GM21367 (cell line): ENCODE measurements at regions not wholly inside any gene's neighbourhood (a gene's known extent, or its start where the extent isn't known, plus 50 kb on each side); places are given as distances from the start of the nearest gene placed in this dataset.

Experiments used
- ATAC-seq: cut with Tn5 transposase; IDR thresholded peaks from one replicate; pipeline ENCODE4 v1.9.1; 2021; ENCODE audit not compliant: unreplicated experiment

GRCh38 chr2:221268631-221269030 is 303.5 kb downstream of the EPHA4 start:
- ATAC-seq: no peak

DNA sequence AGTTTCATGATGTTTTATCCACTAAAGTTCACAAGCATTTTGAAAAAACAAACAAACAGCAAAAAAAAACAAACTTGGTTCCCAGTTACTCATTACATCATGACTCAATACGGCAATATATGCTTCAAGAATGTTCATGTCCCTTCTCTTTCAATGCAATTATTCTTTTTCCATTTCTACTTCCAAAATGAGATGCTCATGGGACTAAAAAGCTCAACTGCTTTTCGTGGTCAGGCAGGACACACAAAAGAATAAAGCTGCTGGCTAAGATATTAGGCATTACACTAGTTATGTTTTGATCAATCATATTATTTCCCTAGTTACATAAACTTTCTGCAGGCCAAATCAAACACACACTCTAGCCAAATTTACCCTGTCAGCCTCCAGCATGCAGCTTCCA is 301.3 kb downstream of the EPHA4 start:
- no peak for ATAC-seq

- no peak for ATAC-seq
Measured at GRCh38 chr2:221272729-221273128, 299.4 kb downstream of the EPHA4 start.

- ATAC-seq: no peak
Measured at GRCh38 chr2:221276033-221276432, 296.1 kb downstream of the EPHA4 start.

DNA sequence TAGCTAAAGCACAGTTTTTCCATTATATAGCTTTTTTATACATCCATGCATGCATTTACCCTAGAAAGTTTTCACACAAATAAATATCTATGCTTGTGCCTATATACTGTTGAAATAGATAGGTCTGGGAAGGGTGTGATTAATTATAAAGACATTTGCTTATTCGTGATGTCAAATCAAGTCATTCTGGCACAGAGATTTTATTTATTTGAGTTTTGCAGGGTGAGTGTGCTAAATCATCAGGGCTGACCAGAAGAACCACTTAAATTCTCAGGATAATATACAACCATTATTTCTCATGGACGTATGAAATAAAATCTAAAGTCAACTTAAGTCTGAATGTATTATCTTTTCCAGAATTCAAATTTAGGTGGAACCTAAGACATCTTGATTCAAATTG is 295.5 kb downstream of the EPHA4 start:
- no peak for ATAC-seq

- no peak for ATAC-seq
Measured at GRCh38 chr2:221282386-221282785, 289.7 kb downstream of the EPHA4 start.

DNA sequence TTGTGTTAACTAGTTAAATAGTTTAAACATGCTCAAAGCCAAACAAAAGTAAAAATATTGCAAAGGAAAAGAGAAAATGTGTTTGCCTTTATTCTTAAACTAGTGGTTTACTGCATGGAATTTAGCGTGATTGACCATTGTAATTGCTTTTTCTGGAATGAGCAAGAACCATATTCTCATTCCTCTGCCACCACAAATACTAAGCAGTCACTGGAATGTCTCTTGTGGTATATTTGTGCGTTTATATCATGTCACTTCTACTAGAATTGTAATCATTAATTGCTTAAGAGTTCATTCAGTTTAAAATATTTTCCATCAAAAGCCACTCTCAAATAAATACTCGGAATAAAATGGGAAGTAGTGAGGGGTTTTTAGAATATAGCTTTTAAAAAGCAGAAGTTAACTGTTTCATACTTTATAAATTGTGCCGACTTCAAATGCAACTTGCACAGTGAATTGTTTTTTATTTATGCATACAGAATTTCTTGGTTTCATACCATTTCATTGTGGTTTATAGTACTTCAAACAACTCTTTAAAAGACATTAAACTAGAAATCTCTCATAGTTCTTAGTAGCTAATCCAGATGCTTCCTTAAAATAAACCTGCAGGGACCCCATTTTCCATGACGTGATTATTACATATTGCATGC is 288.1 kb downstream of the EPHA4 start:
- no peak for ATAC-seq

GRCh38 chr2:221285148-221285547 is 287.0 kb downstream of the EPHA4 start:
- no peak for ATAC-seq

DNA sequence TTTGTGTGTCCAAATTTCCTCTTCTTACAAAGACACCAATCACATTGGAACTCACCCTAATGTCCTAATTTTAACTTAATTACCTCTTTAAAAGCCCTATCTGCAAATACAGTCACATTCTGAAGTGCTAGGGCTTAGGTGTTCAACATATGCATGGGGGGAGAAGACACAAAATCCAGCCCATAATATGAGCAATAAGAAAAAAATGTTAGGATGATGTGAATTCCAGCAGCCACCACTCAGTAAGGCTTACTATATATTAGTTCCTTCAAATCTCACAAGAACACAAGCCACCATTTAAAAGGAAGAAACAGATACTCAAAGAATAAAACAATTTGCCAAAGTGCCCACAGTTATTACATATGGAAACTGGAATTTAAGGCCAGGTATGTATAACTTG is 285.7 kb downstream of the EPHA4 start:
- ATAC-seq: no peak

DNA sequence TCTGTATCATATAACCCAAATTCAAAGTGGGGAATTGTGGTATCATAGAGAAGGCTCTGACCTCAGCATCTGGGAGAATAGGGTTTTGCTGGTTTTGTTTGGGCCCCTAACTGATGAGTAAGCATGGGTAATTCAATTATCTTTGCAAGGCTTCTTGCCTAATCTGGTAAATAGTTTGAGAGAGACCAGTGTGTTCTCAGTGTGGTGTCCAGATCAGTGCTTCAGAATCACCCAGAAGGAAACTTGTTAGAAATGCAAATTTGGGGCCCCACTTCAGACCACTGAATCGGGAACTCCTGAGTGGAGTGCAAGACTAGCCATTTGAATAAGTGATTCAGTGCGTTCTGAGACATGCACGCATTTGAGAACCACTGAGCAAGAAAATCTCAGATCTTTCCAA is 282.7 kb downstream of the EPHA4 start:
- no peak for ATAC-seq

DNA sequence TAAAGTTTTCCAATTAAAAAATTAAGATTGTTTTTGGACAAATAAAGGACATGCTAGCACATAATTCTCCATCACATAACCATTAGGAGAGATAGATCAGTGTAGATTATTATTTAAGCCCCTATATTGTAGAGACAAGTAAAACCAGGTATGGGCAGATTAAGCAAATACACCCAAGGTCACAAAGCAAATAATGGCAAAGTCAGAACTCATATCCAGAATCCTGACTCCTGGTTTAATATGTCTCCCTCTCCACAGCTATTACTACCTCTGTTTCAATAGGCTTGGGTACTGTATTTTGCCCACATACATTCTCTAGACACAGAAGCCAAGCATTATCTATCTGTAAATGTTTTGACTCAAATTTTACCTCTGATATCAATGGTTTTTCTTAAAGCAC is 282.3 kb downstream of the EPHA4 start:
- ATAC-seq: no peak

GRCh38 chr2:221293949-221294742 is 278.0 kb downstream of the EPHA4 start:
- ATAC-seq: no peak

DNA sequence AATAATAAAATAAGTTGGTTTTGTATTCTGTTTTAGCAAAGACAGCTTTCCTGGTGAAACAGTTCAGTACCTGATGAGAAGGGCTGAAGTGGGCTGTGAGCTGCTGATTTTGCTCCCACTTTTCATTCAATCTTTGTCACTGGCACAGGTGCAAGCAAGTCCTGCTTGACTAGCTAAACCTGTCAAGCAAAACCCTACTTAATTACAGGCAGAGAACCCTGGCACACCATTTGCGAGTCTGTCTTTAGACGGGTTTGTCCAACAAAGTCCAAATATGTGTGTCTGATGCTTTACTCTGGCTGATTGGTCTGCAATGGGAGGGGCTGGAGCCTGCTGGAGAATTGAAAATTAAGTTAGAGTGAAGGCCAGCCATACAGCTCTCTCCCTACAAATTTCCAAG is 267.2 kb downstream of the EPHA4 start:
- ATAC-seq: no peak

DNA sequence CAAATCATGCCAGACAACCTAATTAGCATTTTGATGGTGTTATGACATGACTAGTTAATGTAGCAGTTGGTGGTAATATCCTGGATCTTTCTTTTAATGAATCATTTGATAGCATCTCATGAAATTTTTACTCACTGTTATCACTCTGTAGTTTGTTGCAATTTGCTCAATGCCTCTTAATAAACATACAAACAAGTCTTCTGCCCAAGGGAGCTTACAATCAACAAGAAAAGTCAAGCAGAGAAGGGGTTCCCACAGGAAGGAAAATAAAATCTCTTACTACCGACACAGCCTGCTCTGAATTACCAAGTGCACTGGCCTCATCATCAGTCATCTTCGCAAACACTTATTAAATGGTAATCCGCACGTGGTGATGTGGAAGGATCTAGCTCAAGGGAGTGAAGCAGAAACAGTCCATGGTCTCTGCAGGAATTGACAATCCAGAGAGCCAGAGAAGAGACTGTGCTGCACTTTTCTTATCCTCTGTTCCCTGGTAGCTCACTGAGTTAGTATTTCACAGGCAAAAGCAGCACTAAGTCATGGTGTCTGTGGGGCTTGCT is 263.5 kb downstream of the EPHA4 start:
- ATAC-seq: no peak

GRCh38 chr2:221309892-221310583 is 262.1 kb downstream of the EPHA4 start:
- no peak for ATAC-seq

DNA sequence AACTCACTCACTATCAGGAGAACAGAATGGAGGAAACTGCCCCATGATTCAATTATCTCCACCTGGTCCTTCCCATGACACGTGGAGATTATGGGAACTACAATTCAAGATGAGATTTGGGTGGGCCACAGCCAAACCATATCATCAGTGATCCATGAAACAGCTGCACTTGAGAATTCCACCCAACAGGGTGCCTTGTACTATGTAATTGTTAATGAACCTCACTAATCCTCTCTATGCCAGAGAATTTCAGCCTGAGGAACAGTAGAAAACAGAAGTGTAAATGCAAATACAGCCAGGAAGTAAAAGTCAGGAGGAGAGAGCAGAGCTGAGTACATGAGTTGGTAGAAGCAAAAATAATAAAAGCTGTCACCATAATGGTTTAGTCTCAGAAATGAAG is 261.4 kb downstream of the EPHA4 start:
- no peak for ATAC-seq

- ATAC-seq: no peak
Measured at GRCh38 chr2:221312634-221313033, 259.5 kb downstream of the EPHA4 start.

DNA sequence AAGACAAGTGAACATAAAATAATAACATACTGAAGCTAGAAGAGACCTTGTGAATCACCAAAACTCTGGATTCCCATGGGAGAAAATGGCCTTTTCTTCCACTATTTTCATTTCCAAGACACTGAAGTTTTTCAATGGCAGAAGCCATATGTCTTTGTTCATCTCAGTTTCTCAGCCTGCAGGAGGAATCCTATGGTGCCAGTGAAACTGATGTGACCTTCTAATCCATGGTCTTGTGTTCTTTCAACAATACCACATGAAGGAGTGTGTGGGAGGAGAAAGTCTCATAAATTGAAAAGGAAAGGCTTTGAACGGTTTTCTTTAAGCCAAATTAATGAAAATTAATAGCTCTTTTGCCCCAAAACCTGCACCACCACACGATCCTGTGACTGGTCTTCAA is 257.3 kb downstream of the EPHA4 start:
- ATAC-seq: no peak

DNA sequence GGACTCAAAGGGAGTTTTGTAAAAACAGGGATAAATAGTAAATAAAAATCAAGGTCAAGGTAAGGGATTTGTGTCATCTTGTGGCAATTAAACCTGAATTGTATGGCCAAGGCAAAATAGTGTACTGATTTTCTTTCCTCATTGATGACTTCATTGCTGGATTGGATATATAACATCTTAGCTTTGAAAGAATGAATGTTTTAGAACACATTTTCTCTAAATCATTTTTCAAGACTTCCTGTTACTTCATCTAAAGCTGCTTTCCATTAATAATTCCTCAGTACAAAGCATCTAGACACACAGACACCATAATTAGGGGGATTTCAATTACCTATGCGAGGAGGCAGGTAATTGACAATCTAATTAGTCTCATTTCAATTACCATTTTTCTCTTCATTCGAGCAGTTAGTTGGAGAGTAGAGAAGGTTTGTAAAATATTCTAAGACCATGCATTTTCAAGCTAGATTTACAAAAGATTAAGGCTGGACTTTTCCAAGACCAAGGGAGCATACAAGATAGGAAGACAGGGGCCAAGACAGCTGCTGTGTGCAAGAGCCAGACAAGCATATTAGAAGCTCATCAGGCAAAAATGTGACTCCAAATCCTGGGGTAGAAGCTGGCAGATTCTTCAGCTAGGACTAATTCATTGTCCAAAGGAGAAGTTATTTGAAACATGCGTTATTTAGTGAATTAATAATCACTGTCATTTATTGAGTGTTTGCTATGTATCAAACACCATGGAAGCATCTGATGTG is 253.6 kb downstream of the EPHA4 start:
- no peak for ATAC-seq

- no peak for ATAC-seq
Measured at GRCh38 chr2:221322741-221323140, 249.4 kb downstream of the EPHA4 start.

- ATAC-seq: no peak
Measured at GRCh38 chr2:221323513-221323912, 248.6 kb downstream of the EPHA4 start.
